Occipital lobe (tissue), 1 donor: ENCODE measurements at regions not wholly inside any gene's neighbourhood (a gene's known extent, or its start where the extent isn't known, plus 50 kb on each side); places are given as distances from the start of the nearest gene placed in this dataset.

Source experiments
- DNase-seq: peaks from one replicate; lab custom pipeline; 2025; lab: John Stamatoyannopoulos, UW

DNA sequence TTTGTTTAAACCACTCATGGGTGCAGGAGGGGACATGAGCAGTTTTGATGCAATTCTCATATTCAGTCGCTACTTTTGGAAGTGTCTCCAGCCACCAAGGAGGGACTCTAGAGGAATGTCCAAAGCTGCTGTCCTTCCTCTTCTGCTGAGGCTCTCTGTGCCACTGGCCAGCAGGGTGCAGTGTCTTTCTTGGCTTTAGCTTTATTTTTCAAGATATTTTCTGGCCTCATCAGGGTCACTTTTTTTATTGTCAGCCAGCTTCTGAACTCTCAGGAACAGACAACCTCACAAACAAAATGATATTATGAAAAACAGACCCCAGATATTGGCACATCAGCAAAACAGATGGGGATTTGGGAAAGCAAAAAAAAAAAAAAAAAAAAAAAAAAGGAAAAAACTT lies 289.3 kb upstream of the ZSWIM2 start:
- no peak for DNase-seq

DNA sequence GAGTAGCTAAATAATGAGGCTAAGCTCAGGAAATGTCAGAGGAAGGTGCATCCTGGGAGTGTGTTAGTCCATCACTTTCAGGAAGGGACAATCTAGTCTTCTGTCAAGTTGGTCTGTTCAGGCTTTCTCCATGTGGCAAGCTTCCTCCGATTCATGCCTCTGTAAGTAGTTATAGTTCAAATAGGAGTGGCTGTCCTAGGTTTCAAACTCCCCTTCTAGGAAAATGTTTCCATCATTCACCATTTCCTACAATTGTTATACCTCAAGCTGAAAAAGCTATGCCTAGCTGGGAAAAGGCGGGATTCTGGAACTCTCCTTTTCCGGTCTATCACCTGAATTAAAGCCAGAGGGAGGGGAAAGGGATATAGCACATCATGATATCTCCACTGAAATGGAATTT lies 287.7 kb upstream of the ZSWIM2 start:
- no peak for DNase-seq

DNA sequence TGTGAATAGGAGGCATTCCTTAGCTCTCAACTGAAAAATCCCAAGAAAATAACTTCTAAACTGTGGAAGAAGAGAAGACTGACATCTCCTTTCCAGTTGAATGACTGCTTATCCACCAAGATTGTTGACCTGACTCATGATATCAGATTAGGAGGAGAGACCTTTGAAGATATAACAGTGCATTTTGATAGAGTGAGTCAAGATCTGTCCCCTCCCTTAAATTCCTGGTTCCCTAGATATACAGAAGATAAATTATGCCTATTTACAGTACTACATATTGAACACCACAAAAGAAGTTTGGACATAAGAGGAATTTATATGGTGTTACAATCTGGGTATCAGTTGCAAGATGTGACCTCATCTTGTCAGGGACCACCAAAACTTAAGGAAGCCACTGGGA lies 285.3 kb upstream of the ZSWIM2 start:
- DNase-seq = no peak

DNA sequence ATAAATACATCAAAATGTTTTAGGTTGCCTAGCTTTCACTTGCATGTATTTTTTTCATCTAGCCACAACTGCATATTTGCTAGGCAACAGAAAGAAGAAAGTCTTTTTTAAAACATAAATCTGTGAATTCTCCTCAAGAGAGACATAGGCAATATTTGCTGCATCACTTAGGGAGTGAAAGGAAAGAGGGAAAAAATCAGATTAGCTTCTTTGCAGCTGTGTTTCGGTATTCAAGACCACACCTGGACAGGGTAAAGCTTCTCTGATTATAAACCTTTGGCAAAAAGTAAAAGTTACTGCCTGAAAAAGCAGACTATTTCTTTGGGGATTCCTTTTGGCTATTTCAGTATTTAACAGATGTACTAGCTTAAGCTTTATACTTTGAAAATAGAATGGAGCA lies 280.9 kb upstream of the ZSWIM2 start:
- DNase-seq = no peak

DNA sequence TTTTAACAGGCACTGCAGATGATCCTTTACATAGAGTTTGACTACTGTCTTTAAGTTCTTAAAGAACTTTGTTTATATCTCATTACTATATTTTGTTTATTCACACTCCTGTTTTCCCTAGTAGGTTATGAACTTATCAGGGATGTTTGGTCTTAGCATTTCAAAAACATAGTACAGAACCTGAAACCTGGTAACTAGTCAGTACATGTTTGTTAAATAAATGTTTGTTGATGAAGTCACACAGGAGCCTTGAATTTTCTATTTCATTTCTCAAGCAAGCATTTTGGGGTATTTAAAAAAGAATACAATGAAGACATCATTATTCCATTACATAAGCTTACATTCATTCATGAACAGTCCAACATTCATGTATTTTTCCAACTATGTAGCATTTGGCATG lies 280.3 kb upstream of the ZSWIM2 start:
- DNase-seq = no peak

DNA sequence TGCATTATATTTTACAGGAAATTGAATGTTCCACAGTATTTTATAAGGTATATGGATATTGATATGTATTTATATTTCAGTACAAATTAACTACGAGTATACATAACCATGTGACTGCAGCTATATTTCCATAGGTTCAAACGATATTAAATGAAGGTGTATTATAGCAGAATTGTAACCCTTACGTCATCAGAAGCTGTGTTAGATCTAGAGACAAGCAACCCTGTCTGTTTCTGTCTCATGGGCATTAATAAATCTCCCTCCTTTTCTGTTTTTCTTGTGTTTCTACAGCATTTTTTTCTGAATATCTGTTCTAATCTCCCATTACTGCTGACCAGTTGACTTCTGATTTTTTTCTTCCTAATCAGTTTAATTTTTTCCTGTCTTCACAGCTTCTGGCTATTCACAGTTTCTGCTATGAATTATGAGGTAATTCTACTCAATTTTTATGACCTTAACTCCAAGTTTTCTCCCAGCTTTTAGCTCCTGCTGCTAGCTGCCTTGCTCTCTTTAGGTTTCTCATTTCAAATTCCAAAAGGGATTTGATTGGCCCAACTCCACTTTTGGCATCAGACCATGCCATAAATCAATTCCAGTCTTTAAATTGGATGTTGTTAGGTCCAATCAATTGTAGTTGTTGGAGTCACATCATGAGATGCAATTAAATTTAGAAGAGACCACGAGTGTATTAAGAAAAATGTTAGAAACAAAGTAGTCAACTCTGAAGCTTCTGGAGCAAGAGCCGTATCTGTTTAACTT lies 277.5 kb upstream of the ZSWIM2 start:
- DNase-seq = no peak

DNA sequence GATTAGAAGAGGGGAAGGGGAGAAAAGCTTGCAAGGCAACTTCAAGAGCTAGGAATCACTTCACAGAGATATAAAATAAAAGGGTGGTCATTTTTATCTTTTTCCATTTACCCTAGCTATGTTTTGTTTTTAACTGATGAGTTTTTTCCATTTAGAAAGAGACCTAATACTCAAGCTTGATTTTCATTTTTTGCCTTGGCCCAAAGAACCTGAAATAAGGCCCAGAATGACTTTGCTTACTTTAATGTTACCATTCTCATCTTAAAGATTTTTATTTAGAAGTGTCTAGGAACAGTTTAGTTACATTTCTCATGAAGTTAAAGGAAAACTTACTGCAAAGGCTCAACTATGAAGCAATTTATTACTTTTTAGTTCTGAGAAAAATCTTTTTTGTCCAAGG lies 276.3 kb upstream of the ZSWIM2 start:
- no peak for DNase-seq

DNA sequence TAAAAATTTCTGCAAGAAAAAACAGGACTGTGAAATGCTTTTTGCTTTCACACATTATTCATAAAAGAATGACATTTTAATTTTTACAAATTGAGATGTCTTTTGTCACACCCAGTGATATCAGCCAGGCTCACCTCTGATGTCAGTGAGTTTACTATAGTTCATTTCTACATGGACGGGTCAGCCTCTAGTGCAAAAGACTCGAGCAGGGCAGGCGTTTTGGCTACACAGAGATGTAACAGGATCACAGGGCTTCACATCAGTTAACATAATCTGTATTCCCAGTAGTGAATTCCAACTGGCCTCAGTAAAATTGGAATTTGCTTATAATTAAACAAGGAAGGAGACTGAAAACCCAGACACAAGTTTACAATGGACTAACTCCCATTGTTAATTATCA lies 275.6 kb upstream of the ZSWIM2 start:
- DNase-seq = no peak

DNA sequence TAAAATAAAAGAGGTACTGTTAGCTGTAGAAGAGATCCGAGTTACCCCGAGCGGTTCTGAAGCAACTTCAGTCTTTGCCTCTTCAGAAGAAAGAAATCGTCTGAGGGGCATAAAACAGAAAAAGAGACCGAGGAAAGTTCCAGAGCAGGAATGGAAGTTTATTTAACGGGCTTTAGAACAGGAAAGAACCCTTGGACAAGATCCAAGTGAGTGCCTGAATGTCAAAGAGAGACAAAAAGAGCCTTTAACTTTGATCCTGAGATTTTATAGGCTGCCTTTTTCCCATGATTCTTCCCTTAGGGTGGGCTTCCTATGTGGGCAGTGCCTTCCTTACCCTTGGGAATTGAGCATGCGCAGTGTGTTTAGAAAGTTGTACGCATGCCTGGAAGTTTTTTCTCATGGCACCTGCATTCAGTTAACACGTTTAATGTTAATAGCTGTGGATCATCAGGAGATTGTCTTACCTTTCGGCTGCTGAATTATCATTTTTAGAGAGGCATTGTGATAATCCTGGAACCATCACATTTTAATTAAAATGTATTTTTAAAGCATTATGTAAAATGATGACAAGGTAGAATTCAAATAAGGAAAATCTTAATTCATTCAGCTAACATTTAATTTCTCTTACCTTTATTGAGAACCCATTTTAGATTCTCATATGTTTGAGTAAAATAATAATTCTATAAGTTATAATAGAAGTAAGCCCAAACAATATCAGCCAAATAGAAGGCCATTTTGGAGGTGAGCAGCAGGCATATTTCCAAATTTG lies 269.5 kb upstream of the ZSWIM2 start:
- no peak for DNase-seq

DNA sequence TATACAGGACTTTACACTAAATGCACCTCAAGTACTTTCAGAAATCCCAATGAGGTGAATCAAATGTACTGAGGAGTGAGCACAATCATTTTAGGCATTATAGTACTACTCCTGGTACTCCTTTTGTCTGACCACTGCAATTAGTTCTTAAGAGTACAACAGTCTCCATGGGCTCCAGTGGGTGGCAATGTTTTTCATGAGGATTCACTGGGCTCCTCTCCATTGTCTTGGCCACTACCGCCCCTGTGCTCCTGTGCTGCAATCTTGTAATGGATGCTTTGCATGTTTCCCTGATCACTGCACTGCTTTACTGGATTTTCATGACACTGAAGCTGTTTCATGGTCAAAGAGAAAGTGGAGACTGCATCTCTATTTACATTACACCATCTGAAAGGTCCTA lies 268.5 kb upstream of the ZSWIM2 start:
- no peak for DNase-seq

DNA sequence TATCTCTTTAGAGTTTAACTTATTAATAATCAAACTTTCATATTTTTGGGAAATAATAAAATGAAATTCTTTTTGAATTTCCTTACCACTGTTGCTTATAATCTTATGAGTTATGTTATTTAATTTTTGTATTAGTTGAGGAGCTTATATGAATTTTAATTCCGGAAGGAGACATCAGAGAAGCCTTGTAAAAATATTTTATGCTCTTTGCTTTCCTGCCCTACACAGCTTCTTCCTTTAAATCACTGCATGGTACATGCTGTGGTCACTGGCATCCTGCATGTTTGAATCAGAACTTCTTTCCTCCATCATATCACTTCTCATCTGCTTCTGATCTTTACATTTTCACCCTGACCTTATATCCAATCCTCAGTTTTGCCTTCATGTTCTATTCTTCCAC lies 266.7 kb upstream of the ZSWIM2 start:
- DNase-seq = no peak

DNA sequence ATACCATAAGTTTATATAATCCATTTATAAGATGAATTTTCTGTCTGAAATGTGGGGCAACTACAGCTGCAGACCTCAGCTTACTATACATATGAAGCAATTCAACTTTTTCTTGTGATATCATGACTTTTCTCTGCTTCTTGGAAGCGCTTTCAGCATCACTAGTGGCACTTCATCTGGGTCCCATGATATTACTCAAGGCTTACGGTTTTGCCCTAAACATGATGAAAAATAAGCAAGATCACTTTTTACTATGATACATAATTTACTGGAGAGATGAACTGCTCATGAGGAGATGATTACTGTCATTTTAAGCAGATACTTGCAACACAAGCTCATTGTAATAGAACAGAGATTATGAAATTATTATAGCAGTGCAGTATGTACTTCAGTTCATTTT lies 258.0 kb upstream of the ZSWIM2 start:
- no peak for DNase-seq

DNA sequence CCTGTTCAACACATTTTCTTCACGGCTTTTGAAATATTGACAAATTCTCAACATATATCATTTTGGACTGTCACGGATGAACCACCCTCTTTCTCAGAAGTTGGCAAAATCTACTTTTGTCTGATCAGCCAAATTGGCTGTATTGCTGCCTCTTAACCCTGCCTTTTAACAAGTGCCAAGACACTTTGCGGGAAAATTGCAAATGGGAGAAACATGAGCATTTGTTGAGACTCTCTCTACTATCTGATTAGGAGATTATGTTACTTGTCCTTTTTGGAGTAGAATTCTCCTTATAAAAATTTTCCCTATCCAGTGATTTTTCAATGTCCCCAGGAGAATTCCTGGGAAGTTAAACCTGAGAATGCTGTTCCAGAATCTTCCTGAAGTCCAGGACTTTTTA lies 256.2 kb upstream of the ZSWIM2 start:
- no peak for DNase-seq

DNA sequence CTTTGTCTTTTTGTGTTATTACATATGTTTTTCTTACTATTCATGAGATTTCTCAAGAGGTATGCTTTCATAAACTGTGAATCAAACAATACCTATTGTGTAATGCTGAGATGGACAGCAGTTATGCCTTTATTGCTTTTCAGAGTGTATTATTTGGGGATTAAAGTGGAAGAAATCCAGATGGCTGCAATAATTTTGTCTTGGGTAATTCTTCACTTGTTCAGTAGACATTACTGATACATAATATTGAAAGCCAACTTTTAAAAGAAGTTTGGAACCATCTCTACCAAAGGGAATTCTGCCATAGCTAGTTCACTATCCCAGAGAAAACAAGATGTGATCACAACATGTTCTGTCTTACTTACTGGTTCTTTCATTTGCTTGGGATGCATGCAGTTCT lies 253.4 kb upstream of the ZSWIM2 start:
- DNase-seq = no peak

DNA sequence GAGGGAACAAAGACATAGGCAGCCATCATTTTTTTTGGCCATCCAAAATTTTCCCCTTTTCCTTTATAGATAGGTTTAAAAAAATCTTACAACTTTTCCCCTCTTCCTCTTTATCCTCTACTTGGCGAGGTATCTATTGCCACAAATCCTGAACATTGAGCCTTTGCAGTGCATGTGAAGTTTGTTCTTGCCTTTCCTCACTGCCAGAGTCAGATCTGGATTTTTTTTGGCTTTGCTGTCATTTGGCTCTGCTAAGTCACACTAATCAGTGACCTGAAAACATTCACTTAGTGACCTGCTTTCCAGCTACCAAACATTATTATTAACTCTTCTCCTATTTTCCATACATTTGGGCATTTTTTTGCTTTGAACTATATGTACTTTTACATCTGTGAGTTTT lies 249.2 kb upstream of the ZSWIM2 start:
- no peak for DNase-seq

DNA sequence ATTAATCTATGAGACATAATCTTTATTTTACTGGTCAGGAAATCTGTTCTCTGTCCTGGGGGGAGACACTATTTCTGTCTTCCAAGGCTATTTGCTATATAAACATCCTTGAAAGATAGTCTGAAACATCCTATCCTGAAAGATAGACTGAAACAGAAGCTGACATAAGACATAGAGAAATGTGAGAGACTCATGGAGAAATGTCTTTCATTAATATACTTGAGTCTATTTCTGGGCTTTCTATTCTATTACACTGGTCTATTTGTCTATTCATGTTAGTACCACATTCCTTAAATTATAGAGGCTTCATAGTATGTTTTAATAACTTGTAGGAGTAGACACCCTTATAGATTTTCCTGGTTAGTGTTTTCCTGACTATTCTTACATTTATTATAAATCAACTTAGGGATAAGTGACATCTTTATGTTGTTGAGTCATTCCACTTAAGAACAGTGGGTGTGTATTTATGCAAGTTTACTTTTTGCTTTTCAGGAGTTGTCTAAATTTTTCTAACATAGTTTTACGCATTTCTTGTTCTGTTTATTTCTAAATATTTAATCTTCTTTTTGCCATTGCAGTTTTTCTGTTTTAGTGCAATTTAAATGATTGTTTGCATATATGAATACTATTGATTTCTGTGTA lies 244.9 kb upstream of the ZSWIM2 start:
- DNase-seq = no peak

DNA sequence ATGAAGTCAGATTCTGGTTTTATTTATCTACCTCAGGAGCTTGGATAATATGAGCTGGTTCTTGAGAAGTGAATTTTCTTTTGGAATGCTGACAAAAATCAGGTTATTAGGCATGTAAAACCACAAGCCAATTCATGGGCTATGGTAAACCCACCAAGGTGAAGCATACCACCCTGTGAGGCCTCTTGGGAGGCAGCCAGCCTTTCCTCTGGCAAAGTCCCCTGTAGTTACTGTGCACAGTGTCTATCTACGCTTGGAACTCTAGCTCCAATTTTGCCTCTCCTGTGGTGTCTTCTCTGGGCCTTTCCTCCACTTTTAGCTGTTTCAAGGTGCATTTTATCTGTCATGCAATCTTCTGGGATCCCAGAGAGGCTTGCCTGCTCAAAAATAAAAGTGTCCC lies 242.7 kb upstream of the ZSWIM2 start:
- no peak for DNase-seq

DNA sequence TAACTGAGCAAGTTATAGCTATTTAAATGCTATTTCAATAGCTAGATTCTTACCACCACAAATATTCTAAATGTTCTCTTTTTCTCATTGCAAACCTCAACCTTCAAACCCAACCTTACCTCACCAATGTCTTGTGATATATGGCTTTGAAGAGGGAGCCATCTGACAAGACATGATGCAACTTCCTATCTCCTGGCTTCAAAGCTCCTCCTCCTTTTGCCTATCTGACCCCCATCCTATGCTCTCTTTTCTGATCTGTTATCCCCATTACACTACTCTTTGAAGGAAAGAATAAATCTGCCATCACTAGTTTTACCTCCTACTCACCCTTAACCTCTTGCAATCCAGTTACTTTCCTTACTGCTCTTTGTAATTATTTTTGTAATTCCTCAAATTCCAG lies 235.6 kb upstream of the ZSWIM2 start:
- DNase-seq = no peak

DNA sequence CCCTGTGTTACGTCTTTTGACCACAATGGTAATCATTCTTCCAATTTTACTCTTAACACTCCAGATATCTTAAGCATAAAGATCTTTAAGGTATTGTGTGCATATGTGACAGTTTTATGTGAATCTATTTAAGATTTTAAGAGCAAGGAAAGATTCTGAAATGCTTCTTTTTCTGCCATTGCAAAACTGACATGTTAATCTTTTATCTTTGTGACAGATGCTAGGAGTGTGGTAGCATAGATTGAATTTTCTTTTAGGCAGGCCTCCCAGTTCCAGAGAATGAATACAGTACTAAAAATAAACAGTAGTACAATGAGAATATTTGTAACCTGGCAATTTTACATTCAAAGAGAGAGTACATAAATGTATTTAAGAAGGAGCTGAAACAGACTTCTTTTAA lies 232.5 kb upstream of the ZSWIM2 start:
- DNase-seq = no peak

DNA sequence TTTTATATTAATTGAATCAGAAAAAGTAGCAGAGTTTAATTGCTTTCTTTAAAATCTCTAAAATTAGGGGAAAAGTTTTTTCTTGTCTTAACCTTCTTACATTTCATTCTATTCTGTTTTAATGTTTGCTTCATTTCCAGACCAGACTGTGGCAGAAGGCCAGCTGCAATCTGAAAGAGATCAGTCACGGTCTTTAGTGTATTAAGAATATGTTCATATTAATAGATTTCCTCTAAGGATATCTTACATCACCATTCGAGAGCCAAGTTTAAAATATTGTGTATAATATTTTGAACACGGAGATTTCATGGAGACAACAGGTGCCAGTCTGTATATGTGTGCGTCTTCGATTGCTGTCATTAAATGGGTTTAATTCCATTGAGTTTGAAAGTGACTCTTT lies 230.9 kb upstream of the ZSWIM2 start:
- no peak for DNase-seq

DNA sequence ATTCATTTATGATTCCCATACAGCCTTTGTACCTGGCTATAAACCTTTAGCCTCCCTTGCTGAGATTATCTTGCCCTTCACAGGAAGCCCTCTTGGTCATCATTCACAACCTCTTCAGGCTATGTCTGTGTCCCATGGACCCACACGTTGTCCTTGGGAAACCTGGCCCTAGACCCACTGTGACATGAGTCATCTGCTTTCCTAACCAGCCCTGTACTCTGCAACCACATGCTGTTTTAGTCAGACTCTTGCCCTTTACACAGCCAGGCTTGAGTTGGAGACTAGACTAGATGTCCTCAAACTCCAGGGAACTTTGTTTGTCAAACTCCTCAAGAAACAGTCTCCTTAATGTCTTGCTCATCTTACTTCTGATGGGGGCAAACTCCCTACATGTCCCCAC lies 229.3 kb upstream of the ZSWIM2 start:
- no peak for DNase-seq

DNA sequence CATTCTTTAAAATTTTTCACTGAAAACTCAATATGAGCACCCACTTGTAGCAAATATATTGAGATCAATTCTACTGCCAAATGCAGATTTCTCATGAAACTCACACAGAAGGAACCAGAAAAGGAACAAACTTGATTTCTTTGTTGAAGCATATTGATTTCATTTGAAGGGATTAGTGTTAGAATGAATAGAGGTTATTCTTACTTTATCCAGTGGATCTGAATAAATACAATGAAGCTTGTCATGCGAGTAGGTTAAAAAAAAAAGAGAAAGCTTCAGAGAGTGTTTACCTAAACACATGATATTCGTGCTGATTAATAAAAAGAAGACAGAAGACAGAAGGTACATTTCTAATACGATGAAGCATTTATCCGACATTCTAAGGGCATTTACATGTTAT lies 226.7 kb upstream of the ZSWIM2 start:
- DNase-seq = no peak

DNA sequence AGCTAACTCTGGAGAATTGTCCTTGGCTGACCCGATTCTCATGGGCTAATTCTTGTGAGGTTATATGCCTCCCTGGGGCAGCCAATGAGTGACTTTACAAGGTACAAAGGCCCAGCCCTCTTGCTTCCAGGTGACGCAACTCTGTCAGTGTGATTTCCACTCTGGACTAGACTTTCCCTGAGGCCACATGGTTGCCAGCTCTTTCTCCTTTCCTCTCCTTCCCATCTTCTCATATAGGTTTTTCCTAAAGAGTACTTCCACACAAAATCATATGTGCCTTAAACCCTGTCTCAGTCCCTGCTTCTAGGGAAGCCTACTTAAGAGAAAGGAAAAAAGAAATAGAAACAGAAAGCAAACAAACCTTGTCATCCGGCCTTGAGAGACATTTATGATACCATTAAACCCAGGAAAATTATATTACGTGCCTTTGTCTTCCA lies 226.2 kb upstream of the ZSWIM2 start:
- no peak for DNase-seq
